Smooth muscle cell (in vitro differentiated cells): ENCODE measurements at regions not wholly inside any gene's neighbourhood (a gene's known extent, or its start where the extent isn't known, plus 50 kb on each side); places are given as distances from the start of the nearest gene placed in this dataset.
"Not testable (repeated sequence)": the region's sequence is repeated elsewhere in the genome, so short reads cannot be mapped to it uniquely, and the experiment has no call there.

Experiments used
- DNase-seq: peaks from one replicate; lab custom pipeline; 2025; ENCODE audit not compliant: unreplicated experiment; lab: John Stamatoyannopoulos, UW
- H2AFZ ChIP-seq: fragments of 200-600 bp; sonication (generic); 2 replicates; pipeline ENCODE4 v1.6.0; 2016; ENCODE audit warnings: antibody characterized with exemption, low read depth, mild to moderate bottlenecking
- H3F3A ChIP-seq: fragments of 200-600 bp; sonication (generic); 2 replicates; pipeline ENCODE4 v1.6.0; 2017; ENCODE audit warnings: antibody characterized with exemption, low read depth
- H3K27ac ChIP-seq: fragments of 200-600 bp; sonication (generic); 2 replicates; pipeline ENCODE4 v1.5.1; 2016; ENCODE audit warnings: low read depth, mild to moderate bottlenecking
- H3K27me3 ChIP-seq: fragments of 200-600 bp; sonication (generic); 2 replicates; pipeline ENCODE4 v1.6.1; 2016; ENCODE audit warnings: low read depth, mild to moderate bottlenecking
- H3K36me3 ChIP-seq: fragments of 200-600 bp; sonication (generic); 2 replicates; pipeline ENCODE4 v1.5.1; 2016; ENCODE audit warnings: low read depth
- H3K4me1 ChIP-seq: fragments of 200-600 bp; sonication (generic); 2 replicates; pipeline ENCODE4 v1.5.1; 2016; ENCODE audit warnings: low read depth
- H3K4me2 ChIP-seq: fragments of 200-600 bp; sonication (generic); 2 replicates; pipeline ENCODE4 v1.6.0; 2016; ENCODE audit warnings: mild to moderate bottlenecking
- H3K4me3 ChIP-seq: fragments of 200-600 bp; sonication (generic); 2 replicates; pipeline ENCODE4 v1.5.1; 2016; ENCODE audit warnings: mild to moderate bottlenecking
- H3K79me2 ChIP-seq: fragments of 200-600 bp; sonication (generic); 2 replicates; pipeline ENCODE4 v1.6.0; 2016; ENCODE audit warnings: low read depth, mild to moderate bottlenecking
- H3K9ac ChIP-seq: fragments of 200-600 bp; sonication (generic); 2 replicates; pipeline ENCODE4 v1.6.0; 2016; ENCODE audit warnings: low read depth
- H3K9me3 ChIP-seq: fragments of 200-600 bp; sonication (generic); replicated peaks from 2 replicates; pipeline ENCODE4 v1.5.1; 2016; ENCODE audit warnings: low read depth
- H4K20me1 ChIP-seq: fragments of 200-600 bp; sonication (generic); 2 replicates; pipeline ENCODE4 v1.6.0; 2016; ENCODE audit warnings: low read depth
- CTCF ChIP-seq: fragments of 200-600 bp; sonication (generic); IDR thresholded peaks from 2 replicates; pipeline ENCODE4 v1.5.1; 2017; ENCODE audit warnings: borderline replicate concordance, mild to moderate bottlenecking, antibody characterized with exemption; ENCODE audit not compliant: insufficient read depth, poor library complexity, severe bottlenecking
- WGBS: methylation state at CpG from one replicate; pipeline ENCODE4 v1.1.7; 2016; ENCODE audit warnings: low lambda C conversion rate; 5-methylcytosine and 5-hydroxymethylcytosine counted together

- H3K4me3 ChIP-seq = not testable (repeated sequence)
Observed at GRCh38 chr3:10109-10996, 186.2 kb upstream of the CHL1 start.

DNA sequence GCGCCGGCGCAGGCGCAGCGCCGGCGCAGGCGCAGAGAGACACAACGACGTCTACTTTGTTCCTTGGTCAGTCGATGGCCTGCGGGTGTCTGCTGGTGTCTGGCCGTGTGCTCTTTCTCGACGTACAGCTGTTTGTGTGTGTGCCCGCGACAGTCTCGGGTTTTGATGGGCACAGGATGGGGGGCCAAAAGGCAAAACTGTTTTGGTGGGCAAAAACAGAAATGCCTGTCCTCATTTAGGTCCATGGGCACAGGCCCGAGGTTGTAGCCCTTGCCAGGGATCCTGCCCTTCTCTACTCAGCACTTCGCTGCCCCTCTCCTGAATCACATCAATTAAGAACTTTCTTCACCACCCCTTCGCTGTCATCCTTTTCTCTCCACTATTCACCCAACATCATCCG lies 184.8 kb upstream of the CHL1 start:
- Histone ChIP-seq H2AFZ (no peak overlapping the region), H3K4me3 (no peak overlapping the region), H3K9ac (no peak overlapping the region)

More at GRCh38 chr3:10109-10996, 186.2 kb upstream of the CHL1 start:
- H3K27me3 ChIP-seq, H2AFZ ChIP-seq, H3K79me2 ChIP-seq, H3K36me3 ChIP-seq, H3K9ac ChIP-seq, H3K27ac ChIP-seq, H4K20me1 ChIP-seq, DNase-seq, H3K9me3 ChIP-seq, H3F3A ChIP-seq, H3K4me2 ChIP-seq, H3K4me1 ChIP-seq: not testable (repeated sequence)
- WGBS = no CpG with 5 or more reads among the region's 15 CpGs

GRCh38 chr3:14652-15051 lies 181.9 kb upstream of the CHL1 start:
- H3K4me3 ChIP-seq = no peak overlapping the region
- H3K36me3 ChIP-seq = no peaks in the 10 kb centered on the region
- no peak overlapping the region for H3K27ac ChIP-seq
- no peaks in the 10 kb centered on the region for H3K4me1 ChIP-seq
- H3F3A ChIP-seq = no peaks in the 10 kb centered on the region
- H3K9me3 ChIP-seq = no peaks in the 10 kb centered on the region
- no peaks in the 10 kb centered on the region for H4K20me1 ChIP-seq
- H3K79me2 ChIP-seq = no peaks in the 10 kb centered on the region
- no peaks in the 10 kb centered on the region for H3K27me3 ChIP-seq
- no peak overlapping the region for H3K4me2 ChIP-seq
- H3K9ac ChIP-seq = no peak overlapping the region
- WGBS = 79% methylated on average over 3 of the region's 3 CpGs
- no peak for DNase-seq
- H2AFZ ChIP-seq = no peak overlapping the region
- no peak for TF ChIP-seq CTCF

More for the DNA sequence above, 184.8 kb upstream of the CHL1 start:
- H3K27me3 ChIP-seq = no peaks in the 10 kb centered on the region
- H3K36me3 ChIP-seq = no peaks in the 10 kb centered on the region
- no peak overlapping the region for H3K27ac ChIP-seq
- H3K4me2 ChIP-seq = no peak overlapping the region
- no peaks in the 10 kb centered on the region for H3F3A ChIP-seq
- no peaks in the 10 kb centered on the region for H3K79me2 ChIP-seq
- H3K4me1 ChIP-seq = no peaks in the 10 kb centered on the region
- 81% methylated on average over 17 of the region's 22 CpGs for WGBS
- no peaks in the 10 kb centered on the region for H3K9me3 ChIP-seq
- no peak for DNase-seq
- TF ChIP-seq CTCF = no peak
- H4K20me1 ChIP-seq = no peaks in the 10 kb centered on the region

DNA sequence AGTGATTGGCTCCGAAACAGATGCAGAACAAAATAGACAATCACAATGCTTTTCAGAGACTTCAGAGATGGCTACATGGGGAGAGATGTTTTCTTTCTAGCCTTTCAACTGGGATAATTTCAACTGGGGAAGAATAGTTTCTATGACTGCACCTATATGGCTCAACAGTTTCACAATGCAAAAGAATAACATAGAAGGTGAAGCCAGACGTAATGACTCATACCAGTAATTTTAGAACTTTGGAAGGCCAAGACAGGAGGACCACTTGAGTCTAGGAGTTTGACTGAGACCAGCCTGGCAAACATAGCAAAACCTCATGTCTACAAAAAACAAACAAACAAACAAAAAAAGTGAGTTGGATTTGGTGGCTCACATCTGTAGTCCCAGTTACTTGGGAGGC lies 180.2 kb upstream of the CHL1 start:
- no peak overlapping the region for H3K4me2 ChIP-seq
- no peak for TF ChIP-seq CTCF
- H3F3A ChIP-seq = no peaks in the 10 kb centered on the region
- H3K27me3 ChIP-seq = no peaks in the 10 kb centered on the region
- H3K9ac ChIP-seq = no peak overlapping the region
- no peak overlapping the region for H2AFZ ChIP-seq
- H3K9me3 ChIP-seq = no peaks in the 10 kb centered on the region
- no peak overlapping the region for H3K27ac ChIP-seq
- no peaks in the 10 kb centered on the region for H4K20me1 ChIP-seq
- H3K4me1 ChIP-seq = no peaks in the 10 kb centered on the region
- no peak for DNase-seq
- H3K4me3 ChIP-seq = no peak overlapping the region
- H3K79me2 ChIP-seq = no peaks in the 10 kb centered on the region
- 79% methylated on average over 2 of the region's 2 CpGs for WGBS
- no peaks in the 10 kb centered on the region for H3K36me3 ChIP-seq
